ENCODE measurements at regions not wholly inside any gene's neighbourhood (a gene's known extent, or its start where the extent isn't known, plus 50 kb on each side); places are given as distances from the start of the nearest gene placed in this dataset.

DNA sequence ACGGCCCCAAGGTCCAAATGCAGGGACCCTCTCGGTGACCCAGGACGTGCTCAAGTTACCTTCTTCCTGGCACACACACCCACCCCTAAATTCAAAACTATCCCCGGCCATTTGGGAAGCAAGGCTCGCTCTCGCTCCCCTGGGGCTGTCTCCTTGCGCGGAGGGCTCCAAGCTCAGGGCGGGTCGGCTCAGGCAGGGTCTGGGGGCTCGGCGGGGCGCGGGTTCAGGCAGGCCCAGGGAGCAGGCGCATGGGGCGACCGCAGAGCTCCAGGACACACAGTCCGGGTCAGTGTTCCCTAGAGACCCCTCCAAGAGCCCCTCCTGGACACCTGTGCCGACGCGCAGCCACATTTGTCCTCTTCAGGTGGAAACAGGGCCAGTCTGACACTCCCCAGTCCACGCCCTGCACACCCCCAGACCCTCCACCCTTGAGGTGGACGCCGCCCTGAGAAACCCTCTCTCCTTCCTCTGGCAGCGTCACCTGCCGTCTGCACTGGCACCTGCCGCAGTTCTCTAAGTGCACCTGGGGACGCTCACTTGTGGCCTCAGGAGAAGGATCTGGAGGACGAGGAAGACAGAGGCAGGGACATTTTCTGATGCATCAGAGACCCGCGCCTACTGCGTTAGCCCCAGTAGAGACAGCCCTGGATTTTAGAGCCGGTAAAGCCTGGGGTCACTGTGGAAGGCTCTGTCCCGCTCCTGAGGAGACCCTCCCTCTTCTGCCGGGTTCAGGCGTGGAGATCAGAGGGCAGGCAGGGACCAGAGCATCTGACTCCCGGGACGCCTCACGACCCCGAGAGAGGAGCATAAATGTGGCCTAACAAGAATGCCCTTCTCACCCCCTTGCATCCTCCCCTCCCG, 138.8 kb downstream of the TWIST2 start:
- no peak for ATAC-seq
- Mint-ChIP-seq H3K36me3 (ENCODE audit: low read depth) (no peaks in the 10 kb centered on the region), H3K27ac (no peak overlapping the region), H3K27me3 (peaks cover 6% of the 10 kb centered on the region), H3K4me3 (no peak overlapping the region), H3K4me1 (no peaks in the 10 kb centered on the region), H3K9me3 (ENCODE audit: low read depth) (no peaks in the 10 kb centered on the region)
- no peak for DNase-seq
- ChIA-PET CTCF (interaction anchor here (0.6 kb wide), 1 partner anchor 354 kb away, joined by 3 read pairs; no protein-coding TSS in a partner anchor), POLR2A (no interaction called here)
- intact Hi-C loops (cut with DNase I, micrococcal nuclease), result no loop called here

DNA sequence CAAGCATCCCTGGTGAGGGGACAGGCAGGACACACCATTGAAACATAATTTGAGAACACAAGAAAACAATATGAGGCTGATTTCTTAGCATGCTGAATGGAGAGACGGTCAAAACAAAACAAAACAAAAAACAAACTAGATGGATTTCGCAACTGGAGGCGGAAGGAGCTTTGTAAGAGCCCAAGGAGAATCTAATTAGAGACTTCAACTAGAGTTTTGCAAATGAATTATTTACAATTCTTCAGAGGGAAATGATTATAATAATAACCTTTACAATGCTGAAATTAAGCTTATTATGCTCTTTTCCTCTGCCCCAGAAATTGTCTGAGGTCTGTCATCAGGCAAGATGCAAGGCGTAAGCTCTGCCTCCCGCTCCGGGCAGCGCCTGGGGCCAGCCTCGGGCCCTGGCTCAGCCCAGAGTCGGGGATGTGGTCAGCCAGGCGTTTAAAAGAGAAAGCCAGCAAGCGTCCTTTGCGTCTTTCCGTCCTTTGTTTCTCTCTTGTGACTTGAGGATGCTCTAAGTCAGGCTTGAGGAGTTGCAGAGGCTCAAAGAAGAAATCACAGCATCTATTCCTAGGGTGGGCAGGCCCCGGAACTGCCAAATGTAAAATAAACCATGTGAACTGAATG, 139.6 kb downstream of the TWIST2 start:
- ATAC-seq (no peak), DNase-seq (no peak)
- Mint-ChIP-seq H3K9me3 (ENCODE audit: low read depth) (no peaks in the 10 kb centered on the region), H3K36me3 (ENCODE audit: low read depth) (no peaks in the 10 kb centered on the region), H3K4me1 (no peaks in the 10 kb centered on the region), H3K27ac (no peak overlapping the region), H3K4me3 (no peak overlapping the region), H3K27me3 (peaks cover 6% of the 10 kb centered on the region)
- intact Hi-C loops (cut with DNase I, micrococcal nuclease), result no loop called here
- ChIA-PET POLR2A (no interaction called here), CTCF (no interaction called here)

DNA sequence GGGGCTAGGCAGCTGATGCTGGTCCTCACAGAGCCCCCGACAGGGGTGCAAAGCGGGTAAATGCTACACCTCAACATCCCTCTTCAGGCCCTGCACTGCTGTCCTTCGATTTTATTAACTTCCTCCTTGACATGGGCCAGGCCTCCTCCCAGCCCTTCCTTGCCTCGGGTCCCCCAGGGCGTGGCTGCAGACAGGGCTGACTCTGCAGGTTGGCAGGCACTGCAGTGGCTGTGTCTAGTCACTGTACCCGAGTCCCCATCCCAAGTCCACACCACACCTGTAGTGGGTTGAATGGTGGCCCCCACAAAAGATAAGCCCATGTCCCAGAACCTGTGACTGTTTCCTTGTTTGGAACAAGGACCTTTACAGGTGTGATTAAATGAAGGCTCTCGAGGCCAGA, 140.2 kb downstream of the TWIST2 start:
- Mint-ChIP-seq H3K4me1 (no peaks in the 10 kb centered on the region), H3K27me3 (peaks cover 6% of the 10 kb centered on the region), H3K4me3 (no peak overlapping the region), H3K9me3 (ENCODE audit: low read depth) (no peaks in the 10 kb centered on the region), H3K27ac (no peak overlapping the region), H3K36me3 (ENCODE audit: low read depth) (no peaks in the 10 kb centered on the region)
- ATAC-seq (no peak), DNase-seq (no peak)
- POLR2A ChIA-PET, result no interaction called here
- intact Hi-C loops (cut with DNase I, micrococcal nuclease), result no loop called here
- CTCF ChIA-PET, result no interaction called here

DNA sequence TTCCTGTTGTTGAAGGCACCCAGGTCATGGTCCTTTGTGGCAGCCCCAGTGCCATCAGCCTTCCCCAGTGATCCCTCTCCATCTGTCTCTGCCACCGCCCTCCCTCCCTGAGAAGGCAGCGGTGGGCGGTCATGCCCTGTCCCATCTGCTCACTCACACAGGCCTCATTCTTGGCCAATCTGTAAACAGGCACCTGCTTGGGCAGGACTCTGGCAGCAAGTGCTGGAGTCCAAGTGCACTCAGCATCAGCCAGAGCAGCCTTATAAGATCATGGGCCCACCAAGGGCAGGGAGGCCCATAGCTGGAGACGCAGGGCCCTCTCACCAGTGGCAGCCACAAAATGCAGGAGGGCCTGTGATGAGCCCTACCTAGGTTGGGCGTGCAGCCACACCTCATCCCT, 140.9 kb downstream of the TWIST2 start:
- Mint-ChIP-seq H3K27me3 (peaks cover 6% of the 10 kb centered on the region), H3K4me1 (no peaks in the 10 kb centered on the region), H3K36me3 (ENCODE audit: low read depth) (no peaks in the 10 kb centered on the region), H3K27ac (no peak overlapping the region), H3K9me3 (ENCODE audit: low read depth) (no peaks in the 10 kb centered on the region), H3K4me3 (no peak overlapping the region)
- CTCF ChIA-PET, result interaction anchor here (0.6 kb wide), 1 partner anchor 41 kb away, joined by 3 read pairs; no protein-coding TSS in a partner anchor
- POLR2A ChIA-PET, result no interaction called here
- intact Hi-C loops (cut with DNase I, micrococcal nuclease), result no loop called here
- DNase-seq (no peak), ATAC-seq (no peak)

DNA sequence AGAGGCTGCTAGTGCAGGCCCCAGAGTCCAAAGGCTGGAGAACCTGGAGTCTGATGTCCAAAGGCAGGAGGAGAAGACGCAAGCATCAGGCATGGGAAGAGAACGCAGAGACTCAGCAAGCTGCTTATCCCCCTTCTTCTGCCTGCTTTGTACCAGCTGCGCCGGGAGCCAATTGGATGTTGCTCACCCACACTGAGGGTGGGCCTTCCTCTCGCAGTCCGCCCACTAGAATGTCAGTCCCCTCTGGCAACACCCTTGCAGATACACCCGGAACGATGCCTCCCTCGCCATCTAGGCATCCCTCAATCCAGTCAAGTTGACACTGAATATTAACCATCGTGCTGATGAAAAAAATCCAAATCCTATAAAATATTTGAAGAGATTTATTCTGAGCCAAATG, 141.6 kb downstream of the TWIST2 start:
- no peak for ATAC-seq
- Mint-ChIP-seq H3K27ac (no peak overlapping the region), H3K4me3 (no peak overlapping the region), H3K9me3 (ENCODE audit: low read depth) (peaks cover 2% of the 10 kb centered on the region), H3K27me3 (peaks cover 8% of the 10 kb centered on the region), H3K4me1 (no peaks in the 10 kb centered on the region), H3K36me3 (ENCODE audit: low read depth) (peaks cover 2% of the 10 kb centered on the region)
- no peak for DNase-seq
- intact Hi-C loops (cut with DNase I, micrococcal nuclease), result no loop called here
- POLR2A ChIA-PET, result no interaction called here
- CTCF ChIA-PET, result no interaction called here

DNA sequence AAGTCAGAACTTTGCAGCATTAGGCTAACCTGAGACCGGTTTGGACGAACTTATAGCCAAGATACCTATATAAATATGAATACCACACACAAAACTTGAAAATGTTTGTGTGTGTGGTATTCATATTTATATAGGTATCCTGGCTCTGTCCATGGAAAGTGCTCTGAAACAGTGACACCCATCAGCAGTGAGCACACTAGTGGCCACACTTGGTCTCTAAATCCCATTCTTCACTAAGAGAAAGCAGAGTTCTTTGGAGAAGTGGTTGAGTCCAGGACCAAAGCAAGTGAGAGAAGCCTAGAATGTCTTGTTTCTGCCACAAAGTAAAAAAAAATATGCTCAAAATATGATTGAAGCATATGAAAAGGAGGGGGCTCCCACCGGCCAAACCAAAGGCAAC, 146.5 kb downstream of the TWIST2 start:
- no peak overlapping the region for H3K27ac Mint-ChIP-seq
- DNase-seq (no peak), ATAC-seq (no peak)
- peaks cover 2% of the 10 kb centered on the region for H3K36me3 Mint-ChIP-seq (ENCODE audit: low read depth)
- intact Hi-C loops (cut with DNase I, micrococcal nuclease), result no loop called here
- H3K4me3 Mint-ChIP-seq, result no peak overlapping the region
- ChIA-PET CTCF (no interaction called here), POLR2A (no interaction called here)
- H3K9me3 Mint-ChIP-seq (ENCODE audit: low read depth), result peaks cover 2% of the 10 kb centered on the region
- no peaks in the 10 kb centered on the region for H3K4me1 Mint-ChIP-seq
- peaks cover 11% of the 10 kb centered on the region for H3K27me3 Mint-ChIP-seq

DNA sequence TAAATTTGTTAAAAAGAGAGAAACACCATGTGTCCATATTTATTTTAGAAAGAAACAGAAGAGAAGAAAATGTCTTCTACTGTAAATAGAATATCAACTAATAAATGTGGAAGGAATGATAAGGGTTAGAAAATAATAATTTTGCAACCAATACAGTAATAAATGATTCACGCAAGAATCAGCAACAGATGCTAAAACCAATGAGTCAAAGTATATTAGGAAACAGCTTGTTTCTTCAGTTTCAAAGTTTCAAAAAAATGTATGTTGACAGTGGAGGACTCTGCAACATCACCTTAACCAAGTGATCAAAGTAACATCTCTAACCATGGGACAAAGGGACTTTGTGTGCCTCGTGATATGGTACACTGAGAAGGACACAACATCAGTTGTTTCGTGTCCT, 147.0 kb downstream of the TWIST2 start:
- POLR2A ChIA-PET, result no interaction called here
- ATAC-seq (no peak), DNase-seq (no peak)
- Mint-ChIP-seq H3K4me3 (no peak overlapping the region), H3K36me3 (ENCODE audit: low read depth) (peaks cover 2% of the 10 kb centered on the region), H3K27ac (no peak overlapping the region), H3K27me3 (peaks cover 11% of the 10 kb centered on the region), H3K9me3 (ENCODE audit: low read depth) (peaks cover 2% of the 10 kb centered on the region), H3K4me1 (no peaks in the 10 kb centered on the region)
- intact Hi-C loops (cut with DNase I, micrococcal nuclease), result no loop called here
- CTCF ChIA-PET, result no interaction called here

DNA sequence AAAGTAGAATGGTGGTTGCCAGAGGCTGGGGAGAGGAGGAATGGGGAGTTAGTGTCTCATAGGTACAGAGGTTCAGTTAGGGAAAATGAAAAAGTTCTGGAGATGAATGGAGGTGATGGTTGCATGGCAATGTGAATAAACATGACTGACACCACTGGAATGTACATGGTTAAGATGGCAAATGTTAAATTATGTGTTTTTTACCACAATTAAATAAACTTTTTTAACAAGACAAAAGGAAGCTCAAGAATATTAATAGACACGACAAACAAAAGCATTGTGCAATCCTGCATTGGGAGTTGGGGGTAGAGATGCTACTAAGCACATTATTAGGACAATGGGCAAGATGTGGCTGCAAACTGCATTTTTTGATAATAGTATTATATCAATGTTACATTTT, 147.7 kb downstream of the TWIST2 start:
- POLR2A ChIA-PET, result no interaction called here
- CTCF ChIA-PET, result no interaction called here
- DNase-seq (no peak), ATAC-seq (no peak)
- peaks cover 2% of the 10 kb centered on the region for H3K36me3 Mint-ChIP-seq (ENCODE audit: low read depth)
- H3K9me3 Mint-ChIP-seq (ENCODE audit: low read depth), result peaks cover 2% of the 10 kb centered on the region
- peaks cover 11% of the 10 kb centered on the region for H3K27me3 Mint-ChIP-seq
- no peak overlapping the region for H3K4me3 Mint-ChIP-seq
- H3K4me1 Mint-ChIP-seq, result no peaks in the 10 kb centered on the region
- no peak overlapping the region for H3K27ac Mint-ChIP-seq
- intact Hi-C loops (cut with DNase I, micrococcal nuclease), result no loop called here

DNA sequence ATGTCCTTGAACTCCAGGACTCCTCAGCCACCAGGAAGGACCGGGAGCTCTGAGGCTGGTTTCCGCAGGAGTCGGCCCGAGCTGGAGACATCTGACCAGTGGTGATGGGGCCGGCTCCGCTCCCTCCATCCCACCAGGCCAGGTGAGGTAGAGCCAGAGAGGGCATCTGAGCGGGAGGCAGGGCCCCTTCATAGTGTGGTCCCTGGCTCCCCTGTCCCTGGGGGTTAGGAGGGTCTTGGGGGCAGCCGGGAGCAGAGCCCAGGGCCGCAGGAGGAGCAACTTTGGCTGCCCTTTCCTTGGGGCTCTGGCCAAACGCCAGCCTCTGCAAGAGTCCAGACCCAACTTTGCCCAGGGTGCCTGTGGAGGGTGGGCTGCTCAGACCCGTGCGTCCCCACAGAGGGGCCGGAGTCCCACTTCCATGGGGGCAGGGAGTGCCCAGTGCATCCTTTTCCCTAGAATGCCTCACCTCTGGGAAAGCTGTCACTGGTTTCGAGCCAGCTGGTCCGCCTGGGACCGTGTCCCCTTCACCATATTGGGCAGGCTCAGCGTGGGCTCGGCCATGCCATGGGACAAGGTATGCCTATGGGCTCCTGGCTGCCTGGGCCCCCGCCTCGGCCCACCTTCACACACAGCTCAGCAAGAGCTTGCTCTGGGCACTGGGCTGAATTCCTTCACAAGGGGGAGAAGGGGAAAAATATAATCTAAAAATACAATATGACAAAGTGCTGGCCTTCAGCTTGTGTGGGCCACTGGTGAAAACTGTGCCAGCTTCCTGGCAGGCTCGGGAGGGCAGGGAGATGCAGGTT, 148.6 kb downstream of the TWIST2 start:
- H3K36me3 Mint-ChIP-seq (ENCODE audit: low read depth), result peaks cover 2% of the 10 kb centered on the region

DNA sequence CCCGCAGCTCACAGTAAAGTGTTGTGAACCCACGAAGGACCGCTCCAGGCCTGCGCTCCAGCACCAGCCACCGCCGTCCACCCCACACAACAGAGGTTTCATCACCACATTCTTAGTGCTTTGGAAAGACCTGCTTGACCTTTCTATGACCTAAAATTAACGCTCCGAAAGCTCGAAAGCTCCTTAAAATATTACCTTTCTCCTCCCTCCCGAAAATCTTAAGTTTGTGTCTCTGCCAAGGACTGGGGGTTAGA, 149.2 kb downstream of the TWIST2 start:
- POLR2A ChIA-PET, result no interaction called here
- Mint-ChIP-seq H3K9me3 (ENCODE audit: low read depth) (peaks cover 4% of the 10 kb centered on the region), H3K27me3 (peaks cover 8% of the 10 kb centered on the region), H3K4me1 (no peaks in the 10 kb centered on the region), H3K36me3 (ENCODE audit: low read depth) (peaks cover 2% of the 10 kb centered on the region), H3K4me3 (no peak overlapping the region), H3K27ac (no peak overlapping the region)
- CTCF ChIA-PET, result interaction anchor here (0.6 kb wide), 1 partner anchor 421 kb away, joined by 3 read pairs; no protein-coding TSS in a partner anchor
- DNase-seq (no peak), ATAC-seq (no peak)
- intact Hi-C loops (cut with DNase I, micrococcal nuclease), result no loop called here

More for the DNA sequence above, 148.6 kb downstream of the TWIST2 start:
- DNase-seq (no peak), ATAC-seq (no peak)
- intact Hi-C loops (cut with DNase I, micrococcal nuclease), result no loop called here
- H3K4me3 Mint-ChIP-seq, result no peak overlapping the region
- H3K4me1 Mint-ChIP-seq, result no peaks in the 10 kb centered on the region
- peaks cover 7% of the 10 kb centered on the region for H3K27me3 Mint-ChIP-seq
- H3K27ac Mint-ChIP-seq, result no peak overlapping the region
- H3K9me3 Mint-ChIP-seq (ENCODE audit: low read depth), result peaks cover 2% of the 10 kb centered on the region
- ChIA-PET CTCF (interaction anchor here (0.6 kb wide), 1 partner anchor 422 kb away, joined by 3 read pairs; no protein-coding TSS in a partner anchor), POLR2A (no interaction called here)

DNA sequence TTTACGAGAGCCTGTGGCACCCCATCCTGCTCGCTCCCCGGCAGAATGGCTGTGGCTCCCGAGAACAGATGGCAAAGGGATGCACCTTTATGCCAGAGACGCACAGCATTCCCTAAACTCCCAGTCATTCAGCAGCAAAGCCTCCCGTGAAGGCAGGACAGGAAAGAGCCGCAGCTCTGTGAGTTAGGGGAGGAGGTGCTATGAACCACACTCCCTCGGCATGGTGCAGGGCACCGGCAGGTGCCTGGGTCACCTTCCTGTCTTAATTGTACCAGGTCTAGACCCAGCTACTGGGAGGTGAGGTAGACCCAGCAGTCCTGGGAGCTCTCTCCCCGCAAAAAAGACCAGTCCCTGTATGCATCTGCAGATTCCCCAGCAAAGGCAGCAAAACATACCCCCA, 149.8 kb downstream of the TWIST2 start:
- Mint-ChIP-seq H3K27ac (no peak overlapping the region), H3K4me3 (no peak overlapping the region), H3K9me3 (ENCODE audit: low read depth) (peaks cover 8% of the 10 kb centered on the region), H3K4me1 (no peaks in the 10 kb centered on the region), H3K36me3 (ENCODE audit: low read depth) (peaks cover 2% of the 10 kb centered on the region), H3K27me3 (peaks cover 11% of the 10 kb centered on the region)
- ChIA-PET POLR2A (no interaction called here), CTCF (interaction anchor here (0.8 kb wide), 1 partner anchor 614 kb away, joined by 3 read pairs; no protein-coding TSS in a partner anchor)
- DNase-seq (no peak), ATAC-seq (no peak)
- intact Hi-C loops (cut with DNase I, micrococcal nuclease), result no loop called here

Data from activated CD4-positive, alpha-beta T cell treated with anti-CD3 and anti-CD28 coated beads for 36 hours (primary cell).